HEK293 (cell line): ENCODE measurements at regions not wholly inside any gene's neighbourhood (a gene's known extent, or its start where the extent isn't known, plus 50 kb on each side); places are given as distances from the start of the nearest gene placed in this dataset.

Source experiments
- MEIS1 ChIP-seq: sonication (generic); formaldehyde crosslinking; IDR thresholded peaks from 2 replicates; pipeline ENCODE4 v1.8.1; 2022; ENCODE audit warnings: missing genetic modification reagents, mild to moderate bottlenecking, borderline replicate concordance
- MZF1 ChIP-seq: fragments of 450-650 bp; formaldehyde crosslinking; IDR thresholded peaks from 2 replicates; pipeline ENCODE4 v1.5.1; 2017; ENCODE audit warnings: missing biosample characterization, missing genetic modification characterization, borderline replicate concordance
- ZNF248 ChIP-seq: fragments of 450-650 bp; formaldehyde crosslinking; IDR thresholded peaks from 2 replicates; pipeline ENCODE4 v1.5.1; 2017; ENCODE audit warnings: missing biosample characterization, missing genetic modification characterization
- ZNF274 ChIP-seq, 2 experiments: fragments of 200-500 bp in 1 of 2; fragments of 450-650 bp in 1 of 2; sonication (Bioruptor generic) in 1 of 2; formaldehyde crosslinking in 1 of 2; IDR thresholded peaks; 2 replicates each; pipeline versions ENCODE4 v1.5.1 to v1.6.1; 2014 to 2016; ENCODE audit warnings: borderline replicate concordance in 1 of 2, inconsistent platforms in 1 of 2, low read length in 1 of 2, missing biosample characterization in 1 of 2, missing genetic modification characterization in 1 of 2
- ZNF292 ChIP-seq: fragments of 450-650 bp; formaldehyde crosslinking; IDR thresholded peaks from 2 replicates; pipeline ENCODE4 v1.5.1; 2016; ENCODE audit warnings: low read depth, missing biosample characterization, missing genetic modification characterization, borderline replicate concordance
- ZNF366 ChIP-seq: fragments of 450-650 bp; formaldehyde crosslinking; conservative IDR thresholded peaks from 2 replicates; pipeline ENCODE4 v1.5.1; 2016; ENCODE audit warnings: missing biosample characterization, missing genetic modification characterization
- ZNF558 ChIP-seq: fragments of 450-650 bp; formaldehyde crosslinking; IDR thresholded peaks from 2 replicates; pipeline ENCODE4 v1.5.1; 2016; ENCODE audit warnings: missing biosample characterization, missing genetic modification characterization
- TF ChIP-seq, protein P1 (sequence below): fragments of 450-650 bp; formaldehyde crosslinking; IDR thresholded peaks from 2 replicates; pipeline ENCODE4 v1.5.1; 2016; ENCODE audit warnings: missing biosample characterization, missing genetic modification characterization
- TF ChIP-seq, protein P2 (sequence below): fragments of 450-650 bp; formaldehyde crosslinking; IDR thresholded peaks from 2 replicates; pipeline ENCODE4 v1.5.1; 2016; ENCODE audit warnings: missing biosample characterization, missing genetic modification characterization
- TF ChIP-seq, protein P3 (sequence below): fragments of 450-650 bp; formaldehyde crosslinking; IDR thresholded peaks from 2 replicates; pipeline ENCODE4 v1.5.1; 2016; ENCODE audit warnings: missing biosample characterization, missing genetic modification characterization
- TF ChIP-seq, protein P4 (sequence below): fragments of 450-650 bp; formaldehyde crosslinking; IDR thresholded peaks from 2 replicates; pipeline ENCODE4 v1.5.1; 2017; ENCODE audit warnings: missing biosample characterization, missing genetic modification characterization

DNA sequence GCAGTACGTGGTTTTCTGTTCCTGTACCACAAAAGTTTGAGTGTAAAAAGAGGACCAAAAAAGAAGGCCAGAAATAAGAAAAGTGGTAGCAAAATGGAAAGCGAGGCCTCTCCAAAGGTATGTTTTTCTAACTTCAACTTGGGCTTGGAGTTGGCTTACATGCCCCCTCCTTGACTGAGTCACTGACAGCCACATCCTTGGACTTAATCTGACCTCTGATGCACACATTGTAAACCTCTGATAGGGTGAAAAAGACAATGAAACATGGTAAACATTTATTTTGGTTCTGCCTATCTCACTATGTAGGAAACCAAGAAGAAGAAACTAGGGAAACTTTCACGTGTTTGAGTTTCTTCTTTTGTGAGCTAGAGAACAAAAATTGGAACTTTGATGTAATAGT is 503.2 kb upstream of the ID4 start:
- TF ChIP-seq ZNF366 (tag by site-specific recombination) (no peak), ZNF248 (tag by site-specific recombination) (no peak), ZNF274 (IDR thresholded peaks at IDR 0.05; ENCODE audit: low read length) (no peak), ZNF274 (tag by site-specific recombination; IDR thresholded peaks at IDR 0.05; ENCODE audit: borderline replicate concordance) (no peak), MZF1 (tag by site-specific recombination) (no peak), MEIS1 (CRISPR knock-in tag) (no peak), ZNF558 (no peak), ZNF292 (tag by site-specific recombination) (no peak)
- TF ChIP-seq, protein P1, sequence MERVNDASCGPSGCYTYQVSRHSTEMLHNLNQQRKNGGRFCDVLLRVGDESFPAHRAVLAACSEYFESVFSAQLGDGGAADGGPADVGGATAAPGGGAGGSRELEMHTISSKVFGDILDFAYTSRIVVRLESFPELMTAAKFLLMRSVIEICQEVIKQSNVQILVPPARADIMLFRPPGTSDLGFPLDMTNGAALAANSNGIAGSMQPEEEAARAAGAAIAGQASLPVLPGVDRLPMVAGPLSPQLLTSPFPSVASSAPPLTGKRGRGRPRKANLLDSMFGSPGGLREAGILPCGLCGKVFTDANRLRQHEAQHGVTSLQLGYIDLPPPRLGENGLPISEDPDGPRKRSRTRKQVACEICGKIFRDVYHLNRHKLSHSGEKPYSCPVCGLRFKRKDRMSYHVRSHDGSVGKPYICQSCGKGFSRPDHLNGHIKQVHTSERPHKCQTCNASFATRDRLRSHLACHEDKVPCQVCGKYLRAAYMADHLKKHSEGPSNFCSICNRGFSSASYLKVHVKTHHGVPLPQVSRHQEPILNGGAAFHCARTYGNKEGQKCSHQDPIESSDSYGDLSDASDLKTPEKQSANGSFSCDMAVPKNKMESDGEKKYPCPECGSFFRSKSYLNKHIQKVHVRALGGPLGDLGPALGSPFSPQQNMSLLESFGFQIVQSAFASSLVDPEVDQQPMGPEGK (tag by site-specific recombination), result no peak
- TF ChIP-seq, protein P2, sequence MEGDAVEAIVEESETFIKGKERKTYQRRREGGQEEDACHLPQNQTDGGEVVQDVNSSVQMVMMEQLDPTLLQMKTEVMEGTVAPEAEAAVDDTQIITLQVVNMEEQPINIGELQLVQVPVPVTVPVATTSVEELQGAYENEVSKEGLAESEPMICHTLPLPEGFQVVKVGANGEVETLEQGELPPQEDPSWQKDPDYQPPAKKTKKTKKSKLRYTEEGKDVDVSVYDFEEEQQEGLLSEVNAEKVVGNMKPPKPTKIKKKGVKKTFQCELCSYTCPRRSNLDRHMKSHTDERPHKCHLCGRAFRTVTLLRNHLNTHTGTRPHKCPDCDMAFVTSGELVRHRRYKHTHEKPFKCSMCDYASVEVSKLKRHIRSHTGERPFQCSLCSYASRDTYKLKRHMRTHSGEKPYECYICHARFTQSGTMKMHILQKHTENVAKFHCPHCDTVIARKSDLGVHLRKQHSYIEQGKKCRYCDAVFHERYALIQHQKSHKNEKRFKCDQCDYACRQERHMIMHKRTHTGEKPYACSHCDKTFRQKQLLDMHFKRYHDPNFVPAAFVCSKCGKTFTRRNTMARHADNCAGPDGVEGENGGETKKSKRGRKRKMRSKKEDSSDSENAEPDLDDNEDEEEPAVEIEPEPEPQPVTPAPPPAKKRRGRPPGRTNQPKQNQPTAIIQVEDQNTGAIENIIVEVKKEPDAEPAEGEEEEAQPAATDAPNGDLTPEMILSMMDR (tag by site-specific recombination), result no peak
- TF ChIP-seq, protein P3, sequence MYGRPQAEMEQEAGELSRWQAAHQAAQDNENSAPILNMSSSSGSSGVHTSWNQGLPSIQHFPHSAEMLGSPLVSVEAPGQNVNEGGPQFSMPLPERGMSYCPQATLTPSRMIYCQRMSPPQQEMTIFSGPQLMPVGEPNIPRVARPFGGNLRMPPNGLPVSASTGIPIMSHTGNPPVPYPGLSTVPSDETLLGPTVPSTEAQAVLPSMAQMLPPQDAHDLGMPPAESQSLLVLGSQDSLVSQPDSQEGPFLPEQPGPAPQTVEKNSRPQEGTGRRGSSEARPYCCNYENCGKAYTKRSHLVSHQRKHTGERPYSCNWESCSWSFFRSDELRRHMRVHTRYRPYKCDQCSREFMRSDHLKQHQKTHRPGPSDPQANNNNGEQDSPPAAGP, result no peak
- TF ChIP-seq, protein P4, sequence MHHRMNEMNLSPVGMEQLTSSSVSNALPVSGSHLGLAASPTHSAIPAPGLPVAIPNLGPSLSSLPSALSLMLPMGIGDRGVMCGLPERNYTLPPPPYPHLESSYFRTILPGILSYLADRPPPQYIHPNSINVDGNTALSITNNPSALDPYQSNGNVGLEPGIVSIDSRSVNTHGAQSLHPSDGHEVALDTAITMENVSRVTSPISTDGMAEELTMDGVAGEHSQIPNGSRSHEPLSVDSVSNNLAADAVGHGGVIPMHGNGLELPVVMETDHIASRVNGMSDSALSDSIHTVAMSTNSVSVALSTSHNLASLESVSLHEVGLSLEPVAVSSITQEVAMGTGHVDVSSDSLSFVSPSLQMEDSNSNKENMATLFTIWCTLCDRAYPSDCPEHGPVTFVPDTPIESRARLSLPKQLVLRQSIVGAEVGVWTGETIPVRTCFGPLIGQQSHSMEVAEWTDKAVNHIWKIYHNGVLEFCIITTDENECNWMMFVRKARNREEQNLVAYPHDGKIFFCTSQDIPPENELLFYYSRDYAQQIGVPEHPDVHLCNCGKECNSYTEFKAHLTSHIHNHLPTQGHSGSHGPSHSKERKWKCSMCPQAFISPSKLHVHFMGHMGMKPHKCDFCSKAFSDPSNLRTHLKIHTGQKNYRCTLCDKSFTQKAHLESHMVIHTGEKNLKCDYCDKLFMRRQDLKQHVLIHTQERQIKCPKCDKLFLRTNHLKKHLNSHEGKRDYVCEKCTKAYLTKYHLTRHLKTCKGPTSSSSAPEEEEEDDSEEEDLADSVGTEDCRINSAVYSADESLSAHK (tag by site-specific recombination), result no peak
